ENCODE measurements at regions not wholly inside any gene's neighbourhood (a gene's known extent, or its start where the extent isn't known, plus 50 kb on each side); places are given as distances from the start of the nearest gene placed in this dataset.

DNA sequence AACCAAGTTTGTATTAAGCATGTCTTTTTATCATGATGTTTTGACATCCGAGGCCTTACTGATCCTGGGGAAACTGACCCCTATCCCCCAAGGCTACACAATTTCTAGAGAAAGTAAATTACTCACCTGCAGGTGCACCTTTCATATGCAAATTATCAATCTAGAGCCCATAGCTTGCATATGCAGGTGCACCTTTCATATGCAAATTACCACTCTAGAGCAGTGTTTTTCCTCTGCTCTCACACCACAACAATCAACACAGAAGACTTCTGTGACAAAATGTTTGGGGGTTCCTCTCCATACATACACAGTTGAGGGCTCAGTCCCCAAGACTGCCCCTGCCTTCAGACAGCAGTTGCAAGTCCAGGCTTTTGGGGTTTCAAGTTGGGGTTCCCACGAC, 203.7 kb upstream of the RORB start:
- Mint-ChIP-seq H3K36me3 (ENCODE audit: low read depth) (no peaks in the 10 kb centered on the region), H3K27me3 (no peaks in the 10 kb centered on the region), H3K27ac (no peak overlapping the region), H3K4me3 (no peak overlapping the region), H3K9me3 (no peaks in the 10 kb centered on the region), H3K4me1 (ENCODE audit: low read depth) (no peaks in the 10 kb centered on the region)
- intact Hi-C loops (cut with micrococcal nuclease): no loop called here

DNA sequence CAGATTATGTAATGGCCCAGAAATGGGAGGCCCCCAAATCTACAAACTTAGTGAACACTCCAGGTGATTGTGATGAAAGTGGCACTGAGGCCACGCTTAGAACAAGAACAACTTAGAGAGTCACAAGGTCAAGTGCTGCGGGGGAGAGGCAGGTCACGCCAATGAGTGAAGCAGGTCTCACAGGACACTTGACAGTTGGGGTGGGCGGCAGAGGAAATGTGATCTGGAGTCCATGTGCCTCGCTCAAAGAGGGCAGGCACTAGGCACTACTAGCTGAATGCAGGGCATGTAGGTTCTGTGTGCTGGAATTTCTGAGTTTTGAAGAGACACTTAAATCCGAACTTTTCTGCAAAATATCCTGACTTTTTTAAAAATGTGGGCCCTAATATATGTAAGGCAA, 193.2 kb upstream of the RORB start:
- H3K4me1 Mint-ChIP-seq (ENCODE audit: low read depth): no peaks in the 10 kb centered on the region
- H3K4me3 Mint-ChIP-seq: no peak overlapping the region
- intact Hi-C loops (cut with micrococcal nuclease): no loop called here
- no peaks in the 10 kb centered on the region for H3K9me3 Mint-ChIP-seq
- H3K27me3 Mint-ChIP-seq: no peaks in the 10 kb centered on the region
- H3K27ac Mint-ChIP-seq: no peak overlapping the region
- no peaks in the 10 kb centered on the region for H3K36me3 Mint-ChIP-seq (ENCODE audit: low read depth)

DNA sequence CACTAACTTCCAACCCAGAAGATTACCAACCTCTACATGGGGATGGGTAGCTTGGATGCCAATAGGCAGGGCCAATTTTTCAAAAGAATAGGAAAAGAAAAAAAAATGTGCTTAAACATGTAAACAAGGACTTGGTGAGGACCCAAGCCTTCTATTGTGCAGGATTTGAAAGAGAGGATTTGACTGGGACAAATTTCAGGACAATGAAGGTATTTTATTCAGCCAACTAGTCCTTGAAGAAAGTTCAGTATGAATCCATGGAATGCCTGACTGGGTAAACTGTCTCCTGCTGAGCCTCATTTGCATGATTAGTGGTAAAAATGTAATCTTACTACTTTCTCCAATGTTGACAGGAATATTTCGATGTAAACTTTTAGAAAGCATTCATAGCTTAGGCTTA, 192.5 kb upstream of the RORB start:
- H3K4me1 Mint-ChIP-seq (ENCODE audit: low read depth): no peaks in the 10 kb centered on the region

DNA sequence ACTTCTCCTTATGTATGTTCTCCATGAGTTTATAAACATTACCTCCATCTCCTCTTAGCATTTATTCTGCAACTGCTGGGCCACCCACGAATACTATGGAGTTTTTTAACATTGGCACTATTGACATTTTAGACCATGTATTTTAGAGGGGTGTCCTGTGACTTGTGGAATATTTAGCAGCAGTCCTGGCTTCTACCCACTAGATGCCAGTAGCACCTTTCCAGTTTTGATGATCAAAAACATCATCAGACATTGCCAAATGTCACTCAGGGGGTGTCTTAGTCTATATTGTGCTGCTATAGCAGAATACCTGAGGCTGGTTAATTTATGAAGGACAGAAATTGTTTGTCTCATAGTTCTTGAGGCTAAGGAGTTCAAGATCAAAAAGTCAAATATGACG, 187.5 kb upstream of the RORB start:
- Mint-ChIP-seq H3K4me3 (no peak overlapping the region), H3K4me1 (ENCODE audit: low read depth) (no peaks in the 10 kb centered on the region), H3K27ac (no peak overlapping the region), H3K9me3 (no peaks in the 10 kb centered on the region), H3K36me3 (ENCODE audit: low read depth) (no peaks in the 10 kb centered on the region), H3K27me3 (no peaks in the 10 kb centered on the region)
- intact Hi-C loops (cut with micrococcal nuclease): no loop called here

More for the DNA sequence above, 192.5 kb upstream of the RORB start:
- intact Hi-C loops (cut with micrococcal nuclease): no loop called here
- Mint-ChIP-seq H3K4me3 (no peak overlapping the region), H3K27me3 (no peaks in the 10 kb centered on the region), H3K36me3 (ENCODE audit: low read depth) (no peaks in the 10 kb centered on the region), H3K27ac (no peak overlapping the region), H3K9me3 (no peaks in the 10 kb centered on the region)

DNA sequence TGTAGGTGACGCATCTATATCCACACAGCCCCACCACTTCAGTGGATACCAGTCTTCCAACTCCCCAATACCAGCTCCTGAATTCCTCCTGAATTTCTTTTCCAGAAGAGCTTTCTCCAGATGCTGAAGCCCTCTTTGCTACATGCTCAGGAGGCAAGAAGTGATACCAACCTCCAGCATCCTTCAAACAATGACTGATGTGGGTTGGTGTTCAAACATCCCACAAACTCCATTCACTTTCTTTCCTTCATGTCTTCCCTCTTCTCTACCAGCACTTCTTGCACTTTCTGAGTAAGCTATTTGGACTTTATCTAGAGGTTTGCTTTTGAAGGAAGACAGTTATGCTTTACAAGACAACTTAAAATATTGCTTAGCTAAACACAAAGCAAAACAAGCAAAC, 179.9 kb upstream of the RORB start:
- intact Hi-C loops (cut with micrococcal nuclease): no loop called here
- Mint-ChIP-seq H3K36me3 (ENCODE audit: low read depth) (no peaks in the 10 kb centered on the region), H3K9me3 (no peaks in the 10 kb centered on the region), H3K27me3 (no peaks in the 10 kb centered on the region), H3K4me1 (ENCODE audit: low read depth) (peaks cover under 1% of the 10 kb centered on the region), H3K27ac (no peak overlapping the region), H3K4me3 (no peak overlapping the region)

DNA sequence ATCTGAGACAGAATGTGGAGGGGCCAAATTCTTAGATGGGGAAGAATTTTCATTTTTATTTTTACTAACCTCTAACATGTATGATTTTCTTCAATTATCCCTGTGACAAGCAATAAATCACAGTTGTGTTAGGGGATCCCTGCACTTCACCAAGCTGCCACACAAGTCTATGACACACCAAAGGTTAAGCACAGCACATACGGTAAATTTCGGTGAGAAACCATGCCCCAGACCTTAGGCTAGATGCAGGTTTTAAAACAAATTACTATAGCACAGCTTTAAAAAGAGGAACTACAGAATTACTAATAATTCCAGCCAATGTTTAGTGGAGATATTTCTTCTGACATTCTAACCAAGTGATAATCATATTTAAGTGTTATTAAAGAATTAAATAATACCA, 175.7 kb upstream of the RORB start:
- intact Hi-C loops (cut with micrococcal nuclease): no loop called here
- H3K4me3 Mint-ChIP-seq: no peak overlapping the region
- H3K4me1 Mint-ChIP-seq (ENCODE audit: low read depth): peaks cover 9% of the 10 kb centered on the region
- no peaks in the 10 kb centered on the region for H3K36me3 Mint-ChIP-seq (ENCODE audit: low read depth)
- H3K27me3 Mint-ChIP-seq: no peaks in the 10 kb centered on the region
- no peaks in the 10 kb centered on the region for H3K9me3 Mint-ChIP-seq
- no peak overlapping the region for H3K27ac Mint-ChIP-seq

DNA sequence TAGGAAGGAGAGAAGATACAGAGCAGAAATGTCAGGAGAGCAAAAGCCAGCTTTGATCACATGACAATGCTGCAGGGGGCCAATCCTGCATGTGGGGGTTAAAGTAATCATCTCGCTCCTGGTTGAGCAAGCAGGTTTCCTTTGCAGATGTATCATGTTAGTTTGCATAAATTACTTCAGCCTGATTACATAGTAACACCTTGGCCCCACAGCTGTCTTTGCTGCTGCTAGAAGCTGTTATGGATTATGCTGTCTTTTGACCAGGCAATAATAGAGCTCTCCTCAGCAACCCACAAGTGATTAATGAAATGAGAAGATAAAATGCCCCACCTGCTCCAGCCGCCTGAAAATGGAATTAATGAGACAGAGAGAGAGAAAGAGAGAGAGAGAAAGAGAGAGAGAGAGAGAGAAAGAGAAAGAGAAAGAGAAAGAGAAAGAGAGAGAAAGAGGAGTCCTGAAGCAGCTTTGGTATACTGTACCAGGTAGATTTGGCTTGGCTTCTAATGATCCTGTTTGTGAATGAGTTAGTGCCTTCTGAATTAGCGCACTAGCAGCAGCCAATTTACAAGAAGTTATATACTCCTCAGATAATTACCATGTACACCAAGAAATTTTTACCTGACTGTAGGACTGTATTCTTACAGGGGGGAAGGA, 174.3 kb upstream of the RORB start:
- H3K4me3 Mint-ChIP-seq: no peak overlapping the region
- no peaks in the 10 kb centered on the region for H3K9me3 Mint-ChIP-seq
- H3K27me3 Mint-ChIP-seq: no peaks in the 10 kb centered on the region
- peaks cover 15% of the 10 kb centered on the region for H3K4me1 Mint-ChIP-seq (ENCODE audit: low read depth)
- intact Hi-C loops (cut with micrococcal nuclease): no loop called here
- no peaks in the 10 kb centered on the region for H3K36me3 Mint-ChIP-seq (ENCODE audit: low read depth)
- H3K27ac Mint-ChIP-seq: no peak overlapping the region

DNA sequence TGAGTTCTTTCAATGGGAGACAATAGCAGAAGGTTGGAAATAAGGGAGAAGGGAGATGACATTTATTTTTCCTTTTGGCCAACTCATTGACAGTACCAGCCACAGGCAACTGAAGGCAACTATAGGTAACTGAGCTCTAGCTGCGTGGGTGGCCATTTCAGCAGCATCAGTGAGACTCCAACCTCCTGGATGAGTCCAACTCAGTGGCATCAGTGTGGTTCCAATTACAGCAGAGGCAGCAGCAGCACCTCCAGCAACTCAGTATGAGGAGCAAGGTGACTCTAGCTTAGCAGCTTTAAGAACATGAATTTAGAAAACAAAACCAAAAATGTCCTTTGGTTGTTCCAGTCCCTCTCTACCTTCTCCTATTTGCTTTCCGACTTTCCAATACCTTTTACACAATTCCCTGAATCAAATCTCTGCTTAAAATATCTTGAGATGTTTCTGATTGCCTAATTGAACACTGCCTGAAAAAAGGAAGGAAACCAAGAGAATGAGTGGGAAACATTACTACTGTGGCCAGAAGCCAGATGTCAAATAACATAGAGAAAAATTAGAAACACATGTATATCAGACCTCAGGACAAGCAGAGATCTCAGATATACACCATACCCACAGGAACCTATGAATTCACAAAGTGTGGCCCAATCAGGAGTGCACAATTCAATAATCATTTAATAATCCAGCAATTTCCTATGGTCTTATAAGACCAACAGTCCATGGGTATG, 166.5 kb upstream of the RORB start:
- Mint-ChIP-seq H3K9me3 (no peaks in the 10 kb centered on the region), H3K27ac (no peak overlapping the region), H3K36me3 (ENCODE audit: low read depth) (no peaks in the 10 kb centered on the region), H3K4me1 (ENCODE audit: low read depth) (peaks cover 58% of the 10 kb centered on the region), H3K4me3 (no peak overlapping the region), H3K27me3 (no peaks in the 10 kb centered on the region)
- intact Hi-C loops (cut with micrococcal nuclease): no loop called here

DNA sequence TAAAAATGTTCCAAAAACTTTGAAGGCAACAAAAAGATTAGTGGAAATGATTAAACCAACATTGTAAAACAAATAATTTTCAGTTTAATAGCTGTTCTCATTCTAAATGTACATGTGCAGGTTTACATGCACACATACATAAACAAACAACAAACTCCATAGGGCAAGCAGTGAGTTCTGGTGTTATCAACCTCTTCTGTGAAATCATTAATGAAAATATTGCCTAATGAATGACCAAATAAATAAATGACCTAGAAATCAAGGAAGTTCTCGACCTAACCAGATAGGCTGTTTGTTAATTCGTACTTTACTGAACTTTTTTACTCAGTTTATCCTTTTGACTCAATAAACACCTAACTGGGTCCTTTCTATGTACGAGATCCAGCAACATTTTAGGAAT, 165.5 kb upstream of the RORB start:
- Mint-ChIP-seq H3K4me1 (ENCODE audit: low read depth) (peaks cover 56% of the 10 kb centered on the region), H3K27me3 (no peaks in the 10 kb centered on the region), H3K36me3 (ENCODE audit: low read depth) (no peaks in the 10 kb centered on the region), H3K4me3 (no peak overlapping the region), H3K9me3 (no peaks in the 10 kb centered on the region), H3K27ac (no peak overlapping the region)
- intact Hi-C loops (cut with micrococcal nuclease): no loop called here

DNA sequence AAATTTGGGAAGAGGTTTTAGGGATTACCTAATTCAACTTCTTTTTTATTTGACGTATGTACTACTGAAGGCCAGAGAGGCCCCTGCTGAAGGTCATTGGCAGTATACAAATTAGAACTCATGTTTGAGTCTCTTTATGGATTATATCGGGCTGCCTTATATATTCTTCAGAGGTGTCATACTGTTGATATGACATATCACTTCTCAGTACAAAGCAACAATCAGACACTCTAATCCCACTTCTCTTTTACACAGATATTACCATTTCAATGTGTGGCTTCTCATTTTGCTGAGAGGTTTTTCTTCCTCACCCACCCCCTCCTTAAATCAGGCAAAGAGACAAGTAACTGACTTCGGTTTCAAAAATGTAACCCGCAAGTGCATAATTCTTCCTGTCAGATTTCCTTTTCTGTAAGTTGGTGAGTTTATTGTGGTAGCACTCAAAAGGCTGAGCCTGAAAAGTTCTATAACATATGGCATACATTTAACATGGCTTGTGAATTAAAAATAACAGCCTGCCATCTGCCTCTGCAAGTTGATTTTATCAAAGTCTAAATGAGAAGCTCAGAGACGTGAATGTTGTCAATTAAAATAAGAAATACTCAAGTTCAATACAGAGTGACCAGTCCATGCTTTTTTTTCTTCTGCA, 163.6 kb upstream of the RORB start:
- no peak overlapping the region for H3K4me3 Mint-ChIP-seq
- intact Hi-C loops (cut with micrococcal nuclease): no loop called here
- no peak overlapping the region for H3K27ac Mint-ChIP-seq
- peaks cover 49% of the 10 kb centered on the region for H3K4me1 Mint-ChIP-seq (ENCODE audit: low read depth)
- no peaks in the 10 kb centered on the region for H3K36me3 Mint-ChIP-seq (ENCODE audit: low read depth)
- H3K9me3 Mint-ChIP-seq: no peaks in the 10 kb centered on the region
- H3K27me3 Mint-ChIP-seq: no peaks in the 10 kb centered on the region

DNA sequence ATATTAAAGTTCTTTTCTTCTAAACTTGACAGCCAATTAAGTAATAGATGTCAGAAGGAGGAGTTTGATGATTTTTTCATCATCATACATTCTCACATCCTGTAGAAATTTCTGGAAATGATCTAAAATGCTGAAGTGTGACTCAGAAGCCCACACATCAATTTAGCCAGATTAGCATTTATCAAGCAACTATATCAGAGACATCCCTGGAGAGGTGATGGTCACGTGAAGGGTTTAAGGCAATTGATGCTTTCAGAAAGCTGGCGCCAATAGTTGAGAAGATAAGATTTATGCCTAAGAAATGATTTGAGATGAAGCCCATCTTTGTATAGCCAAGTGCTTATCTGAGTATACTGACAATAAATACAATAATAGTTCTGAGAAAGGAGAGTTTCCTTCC, 162.9 kb upstream of the RORB start:
- Mint-ChIP-seq H3K4me1 (ENCODE audit: low read depth) (peaks cover 45% of the 10 kb centered on the region), H3K36me3 (ENCODE audit: low read depth) (no peaks in the 10 kb centered on the region), H3K27me3 (no peaks in the 10 kb centered on the region), H3K9me3 (no peaks in the 10 kb centered on the region), H3K27ac (no peak overlapping the region), H3K4me3 (no peak overlapping the region)
- intact Hi-C loops (cut with micrococcal nuclease): no loop called here

DNA sequence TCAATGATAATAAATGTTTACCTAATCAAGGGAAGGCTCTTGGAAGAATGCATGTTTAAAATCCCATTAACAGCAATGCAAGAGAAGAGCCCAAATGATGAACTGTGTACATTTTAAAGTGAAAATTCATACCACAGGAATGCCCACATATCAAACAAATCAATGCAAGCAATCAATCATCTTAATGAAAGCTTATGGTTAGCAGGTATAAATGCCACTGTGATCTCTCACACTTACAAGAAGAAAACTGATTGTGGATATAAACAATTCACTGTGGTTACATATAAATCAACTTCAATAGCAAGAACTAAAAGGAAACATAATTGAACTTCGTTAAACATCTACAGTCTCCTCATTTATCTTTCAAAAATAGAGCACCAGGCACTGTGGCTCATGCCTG, 161.0 kb upstream of the RORB start:
- no peaks in the 10 kb centered on the region for H3K27me3 Mint-ChIP-seq
- H3K4me1 Mint-ChIP-seq (ENCODE audit: low read depth): peaks cover 28% of the 10 kb centered on the region
- peaks cover 6% of the 10 kb centered on the region for H3K9me3 Mint-ChIP-seq
- intact Hi-C loops (cut with micrococcal nuclease): no loop called here
- no peak overlapping the region for H3K4me3 Mint-ChIP-seq
- no peaks in the 10 kb centered on the region for H3K36me3 Mint-ChIP-seq (ENCODE audit: low read depth)
- H3K27ac Mint-ChIP-seq: no peak overlapping the region

DNA sequence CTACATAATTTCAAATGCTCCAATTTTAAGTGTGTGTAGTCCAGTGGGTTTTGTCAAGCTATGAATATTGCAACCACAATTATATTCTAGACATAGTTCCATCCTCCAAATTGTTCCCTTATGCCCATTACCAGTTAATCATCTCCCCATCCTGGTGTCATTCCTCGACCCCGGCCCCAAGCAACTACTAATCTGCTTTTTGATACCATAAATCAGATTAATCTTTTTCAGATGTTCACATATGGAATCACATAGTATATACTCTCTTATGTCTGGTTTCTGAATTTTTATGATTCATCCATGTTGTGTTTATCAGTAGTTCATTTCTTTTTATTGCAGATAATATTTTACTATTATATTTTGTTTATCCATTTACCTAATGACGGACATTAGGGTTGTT, 148.4 kb upstream of the RORB start:
- intact Hi-C loops (cut with micrococcal nuclease): no loop called here
- H3K36me3 Mint-ChIP-seq (ENCODE audit: low read depth): no peaks in the 10 kb centered on the region
- H3K4me3 Mint-ChIP-seq: no peak overlapping the region
- H3K9me3 Mint-ChIP-seq: no peaks in the 10 kb centered on the region
- no peaks in the 10 kb centered on the region for H3K27me3 Mint-ChIP-seq
- H3K4me1 Mint-ChIP-seq (ENCODE audit: low read depth): no peaks in the 10 kb centered on the region
- no peak overlapping the region for H3K27ac Mint-ChIP-seq

DNA sequence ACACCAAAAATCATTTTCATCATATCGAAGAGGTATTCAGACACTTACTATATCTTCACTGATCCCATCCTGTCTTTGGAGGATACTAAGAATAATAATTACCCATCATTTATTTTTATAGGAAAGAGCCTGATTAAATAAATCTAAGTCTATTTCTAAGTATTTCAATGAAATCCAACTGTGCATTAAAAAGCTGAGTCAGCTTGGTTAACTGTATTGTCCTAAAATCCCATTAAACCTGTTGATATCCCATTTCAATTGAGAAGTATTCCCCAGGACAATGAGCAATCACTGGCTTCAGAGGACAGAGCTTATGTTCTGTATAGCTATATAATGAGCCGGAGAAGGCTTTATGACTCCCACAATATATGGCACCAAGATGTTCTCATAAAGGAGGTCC, 142.0 kb upstream of the RORB start:
- intact Hi-C loops (cut with micrococcal nuclease): no loop called here
- Mint-ChIP-seq H3K4me1 (ENCODE audit: low read depth) (no peaks in the 10 kb centered on the region), H3K9me3 (no peaks in the 10 kb centered on the region)

More for the DNA sequence above, 142.0 kb upstream of the RORB start:
- H3K4me3 Mint-ChIP-seq: no peak overlapping the region
- no peaks in the 10 kb centered on the region for H3K27me3 Mint-ChIP-seq
- H3K36me3 Mint-ChIP-seq (ENCODE audit: low read depth): no peaks in the 10 kb centered on the region
- no peak overlapping the region for H3K27ac Mint-ChIP-seq
